Tibial nerve (tissue), 4 donors: ENCODE measurements at regions not wholly inside any gene's neighbourhood (a gene's known extent, or its start where the extent isn't known, plus 50 kb on each side); places are given as distances from the start of the nearest gene placed in this dataset.

ENCODE experiments used
- EP300 ChIP-seq, 2 donors: sonication (generic); formaldehyde crosslinking; IDR thresholded peaks; one replicate each; pipeline ENCODE4 v1.6.1; 2017; ENCODE audit warnings: antibody characterized with exemption in 2 of 2, mild to moderate bottlenecking in 1 of 2
- TF ChIP-seq, protein P1 (sequence below), 5 experiments: fragments of 200-600 bp in 3 of 5; fragments of 450-650 bp in 2 of 5; sonication (generic) in 3 of 5; IDR thresholded peaks; one replicate each; pipeline ENCODE4 v1.5.1; 2016 to 2019; ENCODE audit warnings: antibody characterized with exemption in 5 of 5, mild to moderate bottlenecking in 3 of 5, moderate library complexity in 2 of 5

DNA sequence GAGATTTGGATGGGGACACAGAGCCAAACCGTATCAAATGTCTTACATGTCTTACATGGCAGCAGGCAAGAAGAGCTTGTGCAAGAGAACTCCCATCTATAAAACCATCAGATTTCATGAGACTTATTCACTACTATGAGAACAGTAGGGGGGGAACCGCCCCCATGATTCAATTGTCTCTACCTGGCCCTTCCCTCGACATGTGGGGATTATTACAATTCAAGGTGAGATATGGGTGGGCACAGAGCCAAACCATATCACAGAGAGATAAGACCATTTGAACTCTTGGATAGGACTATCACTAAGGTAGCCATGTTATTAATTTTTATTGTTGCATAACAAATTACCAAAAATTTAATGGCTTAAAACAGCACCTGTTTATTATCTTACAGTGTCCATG, 611.7 kb downstream of the SOX6 start:
- TF ChIP-seq EP300 (IDR thresholded peaks at IDR 0.05) = no peak
- TF ChIP-seq, protein P1, sequence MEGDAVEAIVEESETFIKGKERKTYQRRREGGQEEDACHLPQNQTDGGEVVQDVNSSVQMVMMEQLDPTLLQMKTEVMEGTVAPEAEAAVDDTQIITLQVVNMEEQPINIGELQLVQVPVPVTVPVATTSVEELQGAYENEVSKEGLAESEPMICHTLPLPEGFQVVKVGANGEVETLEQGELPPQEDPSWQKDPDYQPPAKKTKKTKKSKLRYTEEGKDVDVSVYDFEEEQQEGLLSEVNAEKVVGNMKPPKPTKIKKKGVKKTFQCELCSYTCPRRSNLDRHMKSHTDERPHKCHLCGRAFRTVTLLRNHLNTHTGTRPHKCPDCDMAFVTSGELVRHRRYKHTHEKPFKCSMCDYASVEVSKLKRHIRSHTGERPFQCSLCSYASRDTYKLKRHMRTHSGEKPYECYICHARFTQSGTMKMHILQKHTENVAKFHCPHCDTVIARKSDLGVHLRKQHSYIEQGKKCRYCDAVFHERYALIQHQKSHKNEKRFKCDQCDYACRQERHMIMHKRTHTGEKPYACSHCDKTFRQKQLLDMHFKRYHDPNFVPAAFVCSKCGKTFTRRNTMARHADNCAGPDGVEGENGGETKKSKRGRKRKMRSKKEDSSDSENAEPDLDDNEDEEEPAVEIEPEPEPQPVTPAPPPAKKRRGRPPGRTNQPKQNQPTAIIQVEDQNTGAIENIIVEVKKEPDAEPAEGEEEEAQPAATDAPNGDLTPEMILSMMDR (IDR thresholded peaks at IDR 0.05) = no peak
